CD4-positive, alpha-beta T cell treated with Interleukin-17A for 1 hour (primary cell): ENCODE measurements at regions not wholly inside any gene's neighbourhood (a gene's known extent, or its start where the extent isn't known, plus 50 kb on each side); places are given as distances from the start of the nearest gene placed in this dataset.
A peak's percentile ranks its signal among the peaks of the same experiment; 100 is the strongest.

Experiments used
- DNase-seq: peaks from one replicate; pipeline ENCODE4 v3.0.0-alpha.2; 2020

DNA sequence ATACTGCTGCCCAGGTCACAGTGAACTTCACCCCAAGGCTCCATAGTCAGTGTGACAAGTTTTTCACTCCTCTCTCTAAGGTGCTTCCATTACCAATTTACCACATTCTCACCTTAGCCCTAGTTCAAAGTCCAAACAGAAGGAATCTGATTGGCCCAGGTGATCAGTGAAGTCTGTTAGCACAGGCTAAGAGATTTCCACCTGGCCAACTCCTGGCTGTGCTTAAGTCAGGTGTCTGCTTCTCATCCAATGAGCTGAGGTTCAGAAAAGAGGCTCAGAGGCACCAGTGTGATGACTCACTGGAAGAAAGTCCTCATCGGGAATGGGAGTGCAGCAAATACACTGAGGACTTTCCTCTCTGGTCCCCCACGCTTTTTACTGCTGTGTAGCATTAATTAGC is 164.4 kb upstream of the MGAT5 start:
- DNase-seq, result no peak

DNA sequence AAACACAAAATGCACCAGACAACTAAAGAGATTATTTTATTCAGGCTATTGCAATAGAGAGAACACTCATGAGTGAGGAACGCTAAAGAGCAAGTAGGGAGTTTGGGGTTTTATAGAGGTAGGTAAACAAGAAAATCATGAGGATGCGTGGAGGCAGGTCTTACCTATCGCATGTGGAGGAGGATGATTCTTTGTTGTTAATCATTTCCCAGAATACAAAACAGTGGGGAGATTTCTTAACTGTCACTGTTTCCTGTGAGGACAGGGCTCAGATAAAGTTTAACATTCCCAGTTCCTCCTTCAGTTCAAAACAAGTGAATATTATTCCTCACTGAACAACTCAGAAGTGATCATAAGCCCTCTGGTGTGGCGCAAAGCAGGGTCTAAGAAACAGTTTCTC is 156.1 kb upstream of the MGAT5 start:
- no peak for DNase-seq

DNA sequence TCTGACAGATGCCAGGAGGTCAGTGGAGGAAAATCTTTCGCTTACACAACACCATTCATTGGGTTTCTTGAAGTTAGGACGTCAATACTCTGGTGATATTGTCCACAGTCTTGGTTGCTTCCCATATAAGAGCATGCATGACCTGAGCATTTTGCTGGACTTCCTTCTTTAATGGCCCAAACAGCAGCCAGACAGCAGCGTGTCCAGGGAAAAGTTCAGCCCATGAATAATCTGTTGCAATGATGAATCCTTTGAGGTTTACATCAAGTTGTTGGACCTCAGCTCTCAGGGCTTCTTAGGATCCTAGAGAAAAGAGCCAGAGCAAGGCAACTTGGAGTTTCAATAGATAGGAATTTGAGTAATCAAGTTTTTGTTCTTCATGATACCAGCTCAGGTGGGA is 155.6 kb upstream of the MGAT5 start:
- DNase-seq, result no peak

DNA sequence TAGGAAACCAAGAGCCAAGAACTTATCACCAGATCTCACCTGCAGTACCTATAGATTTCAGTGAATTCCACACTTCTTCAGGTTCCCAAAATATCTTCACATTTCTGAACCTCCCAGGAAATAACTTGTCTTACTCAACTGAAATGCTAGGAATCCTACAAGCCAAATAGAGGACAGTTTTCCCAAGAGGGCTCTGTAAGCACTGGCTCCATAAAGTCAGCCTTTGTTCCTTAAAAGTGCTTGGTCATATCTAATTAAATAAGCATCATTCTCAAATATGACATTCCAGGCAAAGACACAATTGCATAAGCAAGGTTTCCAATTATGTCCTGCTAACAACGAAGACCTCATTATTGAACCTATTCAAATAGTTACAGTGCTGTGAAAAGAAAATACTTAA is 154.6 kb upstream of the MGAT5 start:
- no peak for DNase-seq

DNA sequence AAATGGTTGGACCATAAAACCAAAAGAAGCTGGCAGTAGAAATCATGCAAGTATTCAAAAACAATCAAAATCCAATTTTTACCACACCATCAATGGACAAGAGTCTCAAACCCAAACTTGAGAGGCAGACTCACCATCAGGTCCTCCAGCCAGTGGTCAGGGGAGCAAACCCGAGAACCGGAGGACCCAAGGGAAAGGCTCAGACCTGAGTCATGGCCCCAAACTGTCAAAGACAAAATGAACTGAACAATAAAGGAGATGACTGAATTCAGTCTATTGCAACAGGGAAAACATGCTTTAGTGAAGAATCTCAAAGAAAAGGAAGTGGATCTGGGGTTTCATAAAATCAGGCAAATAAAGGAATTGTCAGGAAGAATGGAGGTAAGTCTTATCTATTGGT is 150.7 kb upstream of the MGAT5 start:
- no peak for DNase-seq

DNA sequence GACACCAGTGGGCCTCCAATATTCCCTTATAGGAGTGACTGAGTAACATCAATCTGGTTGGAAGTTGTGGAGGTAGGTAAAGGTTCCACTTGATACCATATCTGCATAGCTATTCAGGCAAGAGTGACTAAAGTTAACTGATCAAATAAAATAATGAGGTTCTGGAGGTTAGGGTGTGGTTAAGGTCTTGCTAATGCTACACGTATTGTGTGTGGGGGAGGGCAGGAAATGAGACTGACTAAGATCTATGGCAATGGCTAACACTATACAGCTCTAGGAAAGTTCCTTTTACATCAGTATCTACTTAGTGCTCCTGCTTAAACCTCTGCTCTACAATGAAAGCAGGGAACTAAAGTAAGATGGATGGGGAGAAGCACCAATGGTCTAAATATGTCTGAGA is 149.1 kb upstream of the MGAT5 start:
- DNase-seq, result peak; percentile 14

DNA sequence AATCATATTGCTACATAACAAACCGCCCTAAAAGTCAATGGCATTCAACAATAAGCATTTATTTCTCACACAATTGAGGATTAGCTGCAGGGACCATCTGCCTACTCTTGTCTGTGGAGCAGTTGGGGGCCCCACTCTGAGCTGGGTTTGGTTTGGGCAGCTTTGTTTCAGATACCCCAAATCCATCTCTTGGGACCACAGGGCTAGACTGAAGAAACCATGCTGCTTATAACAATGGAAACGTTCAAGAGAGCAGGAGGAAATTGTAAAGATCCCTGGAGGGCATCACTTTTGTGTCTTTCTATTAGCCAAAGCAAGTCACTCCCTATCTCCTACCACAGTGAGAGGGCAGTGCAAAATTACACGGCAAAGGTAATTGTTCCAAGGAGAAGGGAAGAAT is 146.5 kb upstream of the MGAT5 start:
- no peak for DNase-seq

DNA sequence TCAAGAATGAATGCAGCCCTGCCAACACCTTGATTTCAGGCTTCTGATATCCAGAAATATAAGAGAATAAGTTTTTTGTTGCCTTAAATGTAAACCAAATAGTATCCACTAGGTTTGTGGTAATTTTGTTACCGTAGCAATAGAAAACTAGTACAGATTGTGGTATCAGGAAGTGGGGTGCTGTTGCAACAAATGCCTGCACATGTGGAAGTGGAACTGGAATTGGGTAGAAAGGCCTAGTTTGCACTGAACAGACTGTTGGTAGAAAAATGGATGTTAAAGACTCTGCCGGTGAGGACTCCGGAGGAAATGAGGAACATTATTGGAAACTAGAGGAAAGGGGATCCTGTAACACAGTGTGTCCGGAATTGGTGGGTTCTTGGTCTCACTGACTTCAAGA is 145.8 kb upstream of the MGAT5 start:
- DNase-seq, result no peak

DNA sequence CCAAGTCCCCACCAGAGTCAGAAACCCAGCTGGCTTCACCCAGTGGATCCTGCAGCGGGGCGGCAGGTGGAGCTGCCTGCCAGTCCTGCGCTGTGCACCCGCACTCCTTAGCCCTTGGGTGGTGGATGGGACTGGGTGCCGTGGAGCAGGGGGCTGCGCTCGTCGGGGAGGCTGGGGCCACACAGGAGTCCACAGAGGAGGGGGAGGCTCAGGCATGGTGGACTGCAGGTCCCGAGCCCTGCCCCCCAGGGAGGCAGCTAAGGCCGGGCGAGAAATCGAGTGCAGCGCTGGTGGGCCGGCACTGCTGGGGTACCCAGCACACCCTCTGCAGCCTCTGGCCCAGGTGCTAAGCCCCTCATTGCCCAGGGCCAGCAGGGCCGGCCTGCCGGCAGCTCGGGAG is 144.6 kb upstream of the MGAT5 start:
- DNase-seq, result no peak

DNA sequence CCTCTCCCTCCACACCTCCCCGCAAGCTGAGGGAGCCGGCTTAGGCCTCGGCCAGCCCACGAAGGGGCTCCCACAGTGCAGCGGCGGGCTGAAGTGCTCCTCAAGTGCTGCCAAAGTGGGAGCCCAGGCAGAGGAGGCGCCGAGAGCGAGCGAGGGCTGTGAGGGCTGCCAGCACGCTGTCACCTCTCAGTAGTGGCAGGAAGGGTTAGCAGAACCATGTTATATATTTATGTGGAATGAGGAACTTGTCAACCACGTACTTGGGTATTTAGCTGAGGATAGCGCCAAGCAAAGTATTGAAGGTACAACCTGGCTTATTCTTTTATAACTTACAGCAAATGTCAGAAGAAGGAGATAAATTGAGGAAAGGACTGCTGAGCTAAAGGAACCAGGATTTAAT is 144.1 kb upstream of the MGAT5 start:
- no peak for DNase-seq

DNA sequence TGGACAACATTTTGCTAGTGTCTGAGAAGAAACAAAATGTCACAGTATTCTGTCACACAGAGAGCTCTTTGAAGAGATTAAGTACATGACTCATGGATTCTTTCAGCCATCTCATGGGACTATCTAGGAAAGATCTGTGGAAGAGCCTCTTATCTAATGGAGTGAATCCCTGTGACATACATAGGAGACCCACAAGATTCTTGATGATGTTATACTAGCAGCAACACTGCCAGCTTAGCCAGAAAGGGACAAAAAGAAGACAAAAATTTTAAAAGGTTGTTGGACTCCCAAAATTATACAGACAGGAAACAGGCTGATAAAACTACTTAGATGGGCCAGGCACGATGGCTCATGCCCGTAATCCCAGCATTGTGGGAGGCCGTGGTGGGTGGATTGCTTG is 143.3 kb upstream of the MGAT5 start:
- no peak for DNase-seq

DNA sequence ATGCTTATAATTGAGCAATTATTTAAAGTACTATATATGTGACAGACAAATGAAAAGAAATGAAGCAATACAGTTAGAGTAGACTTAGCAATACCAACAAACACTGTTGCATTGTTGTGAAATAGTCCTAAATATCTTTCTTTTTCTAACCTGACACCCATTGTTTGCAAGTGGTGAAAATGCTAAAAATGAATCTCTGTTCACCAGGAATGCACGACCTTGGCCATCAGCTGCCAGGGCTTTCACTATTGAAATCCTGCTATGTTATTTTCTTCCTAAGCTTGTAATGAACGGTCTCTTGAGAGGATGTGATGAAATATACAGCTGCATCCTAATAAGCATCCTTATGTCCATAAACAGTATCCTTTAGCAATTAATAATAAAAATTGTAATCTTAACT is 136.2 kb upstream of the MGAT5 start:
- no peak for DNase-seq

DNA sequence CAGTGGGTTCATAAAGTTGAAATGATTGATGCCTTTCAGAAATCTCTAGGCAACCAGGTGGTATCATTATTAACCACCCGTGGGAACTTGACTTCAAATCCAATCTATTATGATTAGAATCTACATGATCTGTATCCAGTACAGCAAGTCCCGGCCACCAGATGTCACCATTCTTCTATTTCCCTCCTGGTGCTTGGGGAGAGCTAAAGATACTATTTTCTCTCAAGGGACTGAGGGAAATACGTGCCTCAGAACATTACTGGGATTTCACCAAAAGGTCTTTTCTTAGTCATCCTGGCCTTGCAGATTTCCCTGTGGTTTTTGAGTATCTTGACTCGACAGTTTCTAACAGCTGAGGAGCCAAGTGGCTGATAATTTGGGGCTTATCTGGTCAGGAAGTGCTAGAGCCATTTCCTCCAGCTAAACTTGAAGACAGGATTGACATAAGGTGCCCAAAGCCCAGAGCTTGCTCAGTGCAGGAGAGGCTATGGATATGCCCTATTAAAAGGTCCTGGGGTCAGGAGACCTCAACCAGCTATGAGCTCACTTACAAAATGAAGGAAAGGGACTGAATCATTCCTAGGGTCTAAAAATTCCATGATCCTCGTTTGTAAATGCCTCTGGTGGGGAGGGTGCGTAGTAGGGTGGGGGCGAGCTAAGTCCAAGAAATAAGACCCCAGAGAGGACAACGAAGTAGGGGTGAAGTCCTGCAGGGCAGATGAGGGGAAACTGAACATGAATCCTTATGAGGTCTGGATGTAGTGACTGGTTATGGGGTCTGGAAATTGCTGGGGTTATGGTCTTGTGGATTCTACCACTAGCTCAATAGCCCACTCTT is 135.4 kb upstream of the MGAT5 start:
- DNase-seq, result peak; percentile 90

DNA sequence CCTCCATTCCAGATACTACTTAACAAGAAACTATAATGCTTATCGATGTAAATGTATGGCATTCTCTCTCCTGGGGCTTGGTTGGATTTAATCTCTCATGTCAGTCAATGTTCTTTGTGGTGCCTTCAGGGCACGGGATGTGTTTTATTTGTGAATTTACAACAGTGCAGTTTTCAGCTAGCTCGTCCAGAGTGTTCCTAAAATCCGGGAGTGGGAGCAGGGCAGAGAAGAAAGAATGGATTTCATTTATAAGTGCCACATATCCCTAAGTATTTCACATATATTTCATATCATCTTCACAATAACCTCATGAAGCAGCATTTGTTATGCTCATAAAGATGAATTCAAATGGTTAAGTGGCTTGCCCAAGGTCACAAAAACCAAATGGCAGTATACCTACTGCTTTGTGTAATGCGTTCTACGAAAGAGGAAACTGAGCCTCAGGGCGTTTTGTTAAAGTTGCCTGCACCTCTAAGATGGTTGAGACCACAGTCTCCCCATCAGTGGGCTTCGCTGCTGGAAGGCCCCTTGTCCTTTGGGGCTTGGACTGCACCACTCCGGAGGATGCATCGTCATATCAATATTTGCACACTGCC is 134.7 kb upstream of the MGAT5 start:
- no peak for DNase-seq

DNA sequence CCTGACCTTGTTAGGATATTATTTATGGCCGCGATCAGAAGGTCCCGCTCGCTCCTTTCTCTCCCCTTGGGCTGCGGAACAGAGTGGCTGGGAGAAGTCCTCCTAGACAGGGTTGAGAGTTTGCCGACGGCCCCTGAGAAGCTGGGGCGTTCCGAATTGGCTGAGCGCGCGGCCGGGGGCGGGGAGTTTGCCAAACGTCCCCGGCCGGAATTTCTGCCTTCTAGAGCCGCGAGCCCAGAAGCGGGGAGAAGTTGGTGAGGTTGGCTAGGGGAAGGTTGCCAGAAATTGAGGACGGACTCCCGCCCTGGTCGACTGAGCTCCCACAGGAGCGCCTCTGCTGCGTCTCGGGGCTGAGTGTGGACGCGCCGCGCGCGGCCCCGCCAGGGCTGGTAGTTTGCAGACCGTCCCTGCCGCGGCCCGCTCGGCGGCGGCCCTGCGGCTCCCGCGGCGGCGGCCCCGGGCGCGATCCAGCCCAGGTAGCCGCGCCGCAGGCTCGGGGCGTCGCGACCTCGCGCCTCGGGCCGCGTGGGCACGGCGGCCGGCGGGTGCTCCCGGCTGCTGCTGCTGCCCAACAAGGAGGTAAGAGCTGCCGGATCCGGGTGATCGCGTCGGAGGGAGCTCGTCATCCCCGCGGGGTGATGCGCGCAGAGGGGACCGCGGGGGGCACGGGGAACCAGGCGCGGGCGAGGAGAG is 134.0 kb upstream of the MGAT5 start:
- DNase-seq, result peak; percentile 85

DNA sequence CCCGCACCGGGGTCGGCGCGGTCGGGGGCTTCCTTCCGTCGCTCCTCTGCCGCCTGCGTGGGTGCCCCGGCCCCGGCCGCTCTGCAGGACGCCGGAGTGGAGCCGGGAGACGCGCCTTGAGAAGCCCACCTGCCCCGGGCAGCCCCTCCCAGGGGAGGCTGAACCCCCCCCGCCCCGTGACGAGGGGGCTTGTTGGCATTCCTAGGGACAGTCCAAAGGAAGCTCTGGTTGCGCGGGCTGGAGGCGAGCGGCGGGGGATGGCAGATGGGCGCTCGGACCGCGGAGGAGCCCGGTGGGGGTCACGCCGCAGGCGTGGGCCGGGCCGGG is 133.5 kb upstream of the MGAT5 start:
- no peak for DNase-seq

DNA sequence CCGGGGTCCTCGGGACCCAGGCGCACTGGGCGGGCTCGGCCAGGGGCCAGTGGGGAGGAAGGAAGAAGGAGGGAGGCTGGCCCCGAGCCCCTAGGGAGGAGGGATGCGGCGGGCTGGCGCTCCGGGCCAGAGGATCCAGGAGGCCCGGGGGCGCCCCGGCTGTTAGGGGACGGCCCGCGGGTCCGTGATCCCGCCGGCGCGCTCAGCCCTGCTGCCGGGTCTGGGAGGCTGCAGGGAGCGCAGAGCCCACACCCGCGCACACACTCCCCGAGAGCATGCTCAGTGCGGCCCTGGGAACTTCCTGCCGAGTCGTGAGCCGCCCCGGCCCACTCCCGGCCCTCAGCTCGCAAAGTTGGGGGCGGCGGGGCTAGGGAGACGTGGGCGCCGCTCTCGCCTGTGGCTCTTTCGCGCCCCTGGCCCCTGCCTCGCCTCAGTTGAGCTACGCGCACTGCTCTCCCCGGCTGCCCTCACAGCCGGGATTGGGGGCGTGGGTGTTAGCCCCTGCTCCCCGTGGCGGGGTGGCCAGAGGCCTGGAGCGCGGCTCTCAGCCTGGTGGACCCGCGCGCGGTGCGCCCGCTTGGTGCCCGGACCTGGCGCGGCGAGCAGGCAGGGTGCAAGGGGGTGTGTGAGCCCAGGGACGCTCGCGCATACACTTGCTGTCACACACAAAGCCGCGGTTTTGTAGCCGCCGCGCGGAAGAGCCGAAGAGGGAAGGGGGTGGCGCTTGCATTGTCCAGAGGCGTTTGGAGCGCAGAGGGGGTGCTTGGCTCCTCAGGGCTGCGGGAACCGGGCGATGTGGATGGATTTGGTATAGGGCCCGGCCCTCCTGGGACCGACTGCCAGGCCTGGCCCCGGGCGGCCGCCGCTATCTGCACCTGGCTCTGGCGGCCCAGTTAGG is 132.9 kb upstream of the MGAT5 start:
- peak; percentile 56 for DNase-seq

DNA sequence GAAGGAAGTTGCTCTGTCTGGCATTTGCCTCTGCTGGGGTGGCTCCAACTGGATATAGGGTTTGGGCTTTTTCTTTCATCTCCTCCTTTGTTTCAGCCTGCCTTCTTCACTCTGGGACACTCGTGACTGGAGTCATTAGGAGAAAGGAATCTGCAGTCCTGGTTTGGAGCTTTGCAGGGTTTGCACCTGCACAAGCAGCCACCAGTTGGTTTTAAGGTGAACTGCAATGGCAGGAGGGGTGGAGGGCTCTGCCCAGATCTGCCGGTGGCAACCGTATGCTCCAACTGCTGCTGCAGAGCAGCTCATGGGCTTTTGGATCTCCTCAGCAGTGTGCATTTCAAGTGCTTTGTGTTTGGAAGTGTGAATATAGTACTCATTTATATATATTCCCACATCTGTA is 131.3 kb upstream of the MGAT5 start:
- DNase-seq, result peak; percentile 10

DNA sequence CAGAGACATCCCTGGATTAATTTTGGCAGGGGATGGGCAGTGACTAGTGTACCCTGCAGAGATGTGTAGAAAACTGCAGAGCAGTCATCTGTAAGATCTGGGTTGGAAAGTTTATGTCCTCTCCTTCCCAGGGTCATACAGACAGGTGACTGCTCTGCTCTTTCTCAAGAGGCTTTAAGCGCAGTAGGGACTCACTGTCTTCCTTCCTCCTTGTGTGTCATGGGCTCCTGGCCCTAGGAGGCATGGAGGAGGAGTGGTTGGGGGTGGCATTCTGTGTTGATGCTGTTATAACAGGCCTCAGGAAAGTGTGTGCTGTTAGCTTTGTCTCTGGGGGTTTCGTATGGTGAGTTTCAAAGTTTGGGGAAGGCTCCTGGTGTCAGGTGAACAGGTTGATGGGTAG is 130.5 kb upstream of the MGAT5 start:
- no peak for DNase-seq

DNA sequence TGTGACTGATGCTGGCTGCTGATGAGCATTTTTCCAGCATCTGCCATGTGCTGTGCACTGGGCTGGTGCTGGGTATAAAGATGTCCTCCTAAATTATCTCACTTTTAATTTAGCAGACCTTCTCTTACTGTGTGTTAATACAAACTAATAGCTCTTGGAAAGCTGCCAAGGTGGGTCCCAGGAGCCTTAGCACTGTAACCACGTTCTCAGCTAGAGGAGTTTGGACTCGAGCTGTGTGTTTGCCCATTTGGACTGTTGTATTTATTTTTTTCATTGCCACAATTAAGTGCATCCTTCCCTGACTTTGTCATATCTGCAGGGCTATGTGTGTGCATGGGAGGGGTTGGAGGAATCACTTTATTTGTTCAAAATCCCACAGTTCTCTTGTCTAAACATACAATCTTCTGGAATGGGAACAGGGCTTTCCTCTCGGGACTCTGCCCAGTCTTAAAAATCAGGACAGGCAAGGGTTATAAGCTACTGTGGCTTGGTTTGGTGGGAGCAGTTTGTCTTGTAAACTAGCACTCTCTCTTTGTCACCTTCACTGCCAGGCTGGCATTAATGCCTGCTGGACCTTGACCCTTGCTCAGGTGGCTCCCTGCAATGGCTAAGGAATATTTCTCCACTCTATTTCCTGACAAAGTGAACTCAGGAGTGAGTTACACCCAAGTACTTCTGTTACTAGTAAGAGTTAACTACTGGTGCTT is 129.7 kb upstream of the MGAT5 start:
- DNase-seq, result no peak

DNA sequence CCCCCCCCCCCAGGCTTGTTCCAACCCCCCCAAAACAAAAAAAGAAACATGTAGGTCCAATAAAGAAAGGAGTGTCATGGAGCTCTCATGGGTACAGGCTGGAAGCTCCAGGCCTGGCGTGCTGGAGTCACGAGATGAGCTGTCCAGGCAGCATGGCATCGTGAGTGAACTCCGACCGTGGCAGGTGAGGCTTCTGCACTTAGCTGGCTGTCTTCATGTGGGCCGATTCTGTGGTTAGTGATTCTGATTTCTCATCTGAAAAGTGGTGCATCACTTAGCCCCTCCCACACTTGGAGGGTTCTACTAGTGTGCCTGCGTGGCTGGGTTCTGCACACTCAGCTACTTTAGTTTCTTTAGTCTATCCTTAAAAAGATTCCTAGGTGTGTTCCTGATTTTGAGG is 126.4 kb upstream of the MGAT5 start:
- DNase-seq, result peak; percentile 57

DNA sequence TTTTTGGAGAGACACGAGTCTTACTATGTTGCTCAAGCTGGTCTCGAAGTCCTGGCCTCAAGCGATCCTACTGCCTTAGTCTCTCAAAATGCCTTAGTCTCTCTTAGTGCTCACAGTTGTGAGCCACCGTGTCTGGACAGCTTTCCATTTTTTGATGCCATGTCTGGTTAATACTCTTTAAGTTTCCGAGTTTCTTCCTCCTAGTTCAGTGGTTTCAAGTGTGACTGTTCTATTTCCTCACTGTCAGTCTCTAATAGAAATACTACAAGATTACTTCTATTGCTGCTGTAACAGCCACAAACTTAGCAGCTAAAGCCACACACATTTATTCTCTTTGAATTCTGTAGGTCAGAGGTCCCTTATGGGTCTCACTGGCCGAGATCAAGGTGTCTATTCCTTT is 125.1 kb upstream of the MGAT5 start:
- no peak for DNase-seq
